ENCODE measurements at regions not wholly inside any gene's neighbourhood (a gene's known extent, or its start where the extent isn't known, plus 50 kb on each side); places are given as distances from the start of the nearest gene placed in this dataset.

DNA sequence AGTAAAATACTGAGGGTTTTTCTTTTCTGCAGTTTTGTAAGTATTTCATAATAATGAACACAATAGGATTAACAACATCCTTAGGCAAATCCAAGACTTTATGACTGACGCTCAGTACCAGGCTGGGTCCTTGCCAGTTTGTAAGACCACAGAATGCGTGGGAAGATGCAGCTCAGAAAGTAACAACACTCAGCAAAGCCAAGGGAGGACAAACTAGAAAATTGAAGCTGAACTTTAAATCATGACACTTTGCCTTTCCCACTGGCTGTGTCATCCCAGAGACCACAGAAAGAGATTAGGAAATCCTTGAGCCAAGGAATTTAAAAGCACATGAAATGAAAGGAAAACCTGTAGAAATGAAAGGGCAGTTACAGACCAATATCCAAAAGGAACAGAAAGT is 426.3 kb upstream of the CHRM3 start:
- TF ChIP-seq, protein P1, sequence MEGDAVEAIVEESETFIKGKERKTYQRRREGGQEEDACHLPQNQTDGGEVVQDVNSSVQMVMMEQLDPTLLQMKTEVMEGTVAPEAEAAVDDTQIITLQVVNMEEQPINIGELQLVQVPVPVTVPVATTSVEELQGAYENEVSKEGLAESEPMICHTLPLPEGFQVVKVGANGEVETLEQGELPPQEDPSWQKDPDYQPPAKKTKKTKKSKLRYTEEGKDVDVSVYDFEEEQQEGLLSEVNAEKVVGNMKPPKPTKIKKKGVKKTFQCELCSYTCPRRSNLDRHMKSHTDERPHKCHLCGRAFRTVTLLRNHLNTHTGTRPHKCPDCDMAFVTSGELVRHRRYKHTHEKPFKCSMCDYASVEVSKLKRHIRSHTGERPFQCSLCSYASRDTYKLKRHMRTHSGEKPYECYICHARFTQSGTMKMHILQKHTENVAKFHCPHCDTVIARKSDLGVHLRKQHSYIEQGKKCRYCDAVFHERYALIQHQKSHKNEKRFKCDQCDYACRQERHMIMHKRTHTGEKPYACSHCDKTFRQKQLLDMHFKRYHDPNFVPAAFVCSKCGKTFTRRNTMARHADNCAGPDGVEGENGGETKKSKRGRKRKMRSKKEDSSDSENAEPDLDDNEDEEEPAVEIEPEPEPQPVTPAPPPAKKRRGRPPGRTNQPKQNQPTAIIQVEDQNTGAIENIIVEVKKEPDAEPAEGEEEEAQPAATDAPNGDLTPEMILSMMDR (IDR thresholded peaks at IDR 0.05; ENCODE audit: extremely low read depth in 1 of 2, insufficient read depth in 1 of 2, low read depth in 1 of 2, low read length in 2 of 2) = no peak
- TF ChIP-seq POLR2A (IDR thresholded peaks at IDR 0.05; ENCODE audit: low read depth, low read length) = no peak
- no peak for TF ChIP-seq EZH2 (IDR thresholded peaks at IDR 0.05; ENCODE audit: borderline replicate concordance, low read depth, low read length, severe bottlenecking)
- TF ChIP-seq POLR2AphosphoS5 (IDR thresholded peaks at IDR 0.05; ENCODE audit: insufficient read depth, low read depth, low read length) = no peak
- TF ChIP-seq, protein P2, sequence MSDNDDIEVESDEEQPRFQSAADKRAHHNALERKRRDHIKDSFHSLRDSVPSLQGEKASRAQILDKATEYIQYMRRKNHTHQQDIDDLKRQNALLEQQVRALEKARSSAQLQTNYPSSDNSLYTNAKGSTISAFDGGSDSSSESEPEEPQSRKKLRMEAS (IDR thresholded peaks at IDR 0.05; ENCODE audit: insufficient read depth, insufficient read length) = no peak
- no peak for TF ChIP-seq GATA2 (IDR thresholded peaks at IDR 0.05; ENCODE audit: insufficient read depth, insufficient read length, low read depth, low read length)
- TF ChIP-seq JUN (IDR thresholded peaks at IDR 0.05; ENCODE audit: borderline replicate concordance, insufficient read depth, insufficient read length, low read depth) = no peak
- TF ChIP-seq MYC (IDR thresholded peaks at IDR 0.05; ENCODE audit: low read depth, low read length) = no peak

Data from endothelial cell of umbilical vein (primary cell).